HEK293 (cell line): ENCODE measurements at regions not wholly inside any gene's neighbourhood (a gene's known extent, or its start where the extent isn't known, plus 50 kb on each side); places are given as distances from the start of the nearest gene placed in this dataset.

Experiments used
- CTCF ChIA-PET: fragments of 350-600 bp; formaldehyde crosslinking; extraction: SDS; loops from one replicate; lab custom pipeline; 2021; ENCODE audit warnings: antibody characterized with exemption; lab: Yijun Ruan, JAX
- POLR2A ChIA-PET: fragments of 300-600 bp; formaldehyde crosslinking; extraction: SDS; loops from one replicate; lab custom pipeline; 2020; ENCODE audit warnings: antibody characterized with exemption, inconsistent platforms; lab: Yijun Ruan, JAX
- H3K27ac ChIP-seq: fragments of 200-500 bp; sonication (Bioruptor generic); 2 replicates; pipeline ENCODE4 v1.5.1; 2014; ENCODE audit warnings: low read depth, low read length, control low read depth, inconsistent platforms; ENCODE audit errors: extremely low read depth
- H3K36me3 ChIP-seq, 2 experiments: fragments of 200-500 bp in 1 of 2; sonication (Bioruptor generic) in 1 of 2; 1 replicate in 1 of 2; 2 replicates in 1 of 2; pipeline ENCODE4 v1.5.1; 2014 to 2017; ENCODE audit warnings: inconsistent platforms in 2 of 2, low read length in 2 of 2; ENCODE audit not compliant: control insufficient read depth in 2 of 2, insufficient read depth in 1 of 2
- H3K4me1 ChIP-seq: fragments of 200-500 bp; sonication (Bioruptor generic); 2 replicates; pipeline ENCODE4 v1.5.1; 2014; ENCODE audit warnings: mild to moderate bottlenecking, low read length, inconsistent platforms; ENCODE audit not compliant: control insufficient read depth, insufficient read depth
- H3K4me3 ChIP-seq: 2 replicates; pipeline ENCODE4 v1.5.1; 2011; ENCODE audit warnings: low read depth, mild to moderate bottlenecking, control low read depth, low read length, moderate library complexity
- H3K9me3 ChIP-seq: fragments of 200-500 bp; sonication (Bioruptor generic); 2 replicates; pipeline ENCODE4 v1.5.1; 2014; ENCODE audit warnings: low read depth, low read length, inconsistent platforms; ENCODE audit not compliant: control insufficient read depth, insufficient read depth
- FEZF1 ChIP-seq: fragments of 450-650 bp; formaldehyde crosslinking; IDR thresholded peaks from 2 replicates; pipeline ENCODE4 v1.5.1; 2016; ENCODE audit warnings: missing biosample characterization, missing genetic modification characterization
- MEIS1 ChIP-seq: sonication (generic); formaldehyde crosslinking; IDR thresholded peaks from 2 replicates; pipeline ENCODE4 v1.8.1; 2022; ENCODE audit warnings: missing genetic modification reagents, mild to moderate bottlenecking, borderline replicate concordance
- PRDM10 ChIP-seq: fragments of 450-650 bp; formaldehyde crosslinking; IDR thresholded peaks from 2 replicates; pipeline ENCODE4 v1.5.1; 2016; ENCODE audit warnings: missing biosample characterization, missing genetic modification characterization
- ZIC2 ChIP-seq: fragments of 450-650 bp; formaldehyde crosslinking; IDR thresholded peaks from 2 replicates; pipeline ENCODE4 v1.5.1; 2016; ENCODE audit warnings: missing biosample characterization, missing genetic modification characterization
- ZNF133 ChIP-seq: fragments of 450-650 bp; formaldehyde crosslinking; IDR thresholded peaks from 2 replicates; pipeline ENCODE4 v1.5.1; 2016; ENCODE audit warnings: missing biosample characterization, missing genetic modification characterization
- ZNF175 ChIP-seq: fragments of 450-650 bp; formaldehyde crosslinking; IDR thresholded peaks from 2 replicates; pipeline ENCODE4 v1.5.1; 2016; ENCODE audit warnings: missing biosample characterization, missing genetic modification characterization
- ZNF19 ChIP-seq: fragments of 450-650 bp; formaldehyde crosslinking; IDR thresholded peaks from 2 replicates; pipeline ENCODE4; 2016; ENCODE audit warnings: missing biosample characterization, missing genetic modification characterization, low read depth
- ZNF362 ChIP-seq: fragments of 450-650 bp; formaldehyde crosslinking; IDR thresholded peaks from 2 replicates; pipeline ENCODE4 v1.5.1; 2016; ENCODE audit warnings: missing biosample characterization, missing genetic modification characterization
- ZNF48 ChIP-seq: fragments of 450-650 bp; formaldehyde crosslinking; IDR thresholded peaks from 2 replicates; pipeline ENCODE4 v1.5.1; 2016; ENCODE audit warnings: missing biosample characterization, missing genetic modification characterization
- ZNF513 ChIP-seq: fragments of 450-650 bp; IDR thresholded peaks from 2 replicates; pipeline ENCODE4 v1.5.1; 2018; ENCODE audit warnings: missing biosample characterization, missing genetic modification characterization
- ZNF548 ChIP-seq: fragments of 450-650 bp; formaldehyde crosslinking; IDR thresholded peaks from 2 replicates; pipeline ENCODE4 v1.5.1; 2016; ENCODE audit warnings: missing biosample characterization, missing genetic modification characterization
- ZNF596 ChIP-seq: fragments of 450-650 bp; IDR thresholded peaks from 2 replicates; pipeline ENCODE4 v1.5.0; 2018; ENCODE audit warnings: missing biosample characterization, mild to moderate bottlenecking, missing genetic modification characterization, moderate library complexity
- ZNF792 ChIP-seq: fragments of 450-650 bp; formaldehyde crosslinking; IDR thresholded peaks from 2 replicates; pipeline ENCODE4 v1.5.1; 2016; ENCODE audit warnings: missing biosample characterization, missing genetic modification characterization
- ZNF837 ChIP-seq: fragments of 450-650 bp; formaldehyde crosslinking; IDR thresholded peaks from 2 replicates; pipeline ENCODE4 v1.5.1; 2016; ENCODE audit warnings: missing biosample characterization, missing genetic modification characterization
- TF ChIP-seq, protein P1 (sequence below): fragments of 450-650 bp; formaldehyde crosslinking; IDR thresholded peaks from 2 replicates; pipeline ENCODE4 v1.5.1; 2016; ENCODE audit warnings: missing biosample characterization, missing genetic modification characterization
- TF ChIP-seq, protein P2 (sequence below): fragments of 450-650 bp; formaldehyde crosslinking; IDR thresholded peaks from 2 replicates; pipeline ENCODE4; 2016; ENCODE audit warnings: missing biosample characterization, missing genetic modification characterization

GRCh38 chr6:27761391-27761790, 150.8 kb downstream of the OR2B2 start:
- CTCF ChIA-PET: interaction anchor here (0.5 to 3.0 kb wide), 4 partner anchors 11 to 204 kb away, joined by 3 to 15 read pairs (median 3); no protein-coding TSS in a partner anchor
- no peak overlapping the region for H3K4me3 ChIP-seq
- POLR2A ChIA-PET: interaction anchor here (0.6 to 0.9 kb wide), 2 partner anchors 11 to 38 kb away, joined by 3 to 4 read pairs; no protein-coding TSS in a partner anchor

More at GRCh38 chr6:27761391-27761790, 150.8 kb downstream of the OR2B2 start:
- Histone ChIP-seq H3K27ac (no peak overlapping the region), H3K9me3 (no peaks in the 10 kb centered on the region), H3K36me3 (no peaks in the 10 kb centered on the region), H3K4me1 (no peaks in the 10 kb centered on the region)
- TF ChIP-seq ZNF175: no peak
- TF ChIP-seq MEIS1: no peak
- no peak for TF ChIP-seq ZNF596 (tag by site-specific recombination)
- TF ChIP-seq FEZF1 (tag by site-specific recombination): no peak
- TF ChIP-seq ZNF362 (tag by site-specific recombination): no peak
- TF ChIP-seq ZNF133 (tag by site-specific recombination): no peak
- TF ChIP-seq ZNF48 (tag by site-specific recombination): no peak
- TF ChIP-seq, protein P1, sequence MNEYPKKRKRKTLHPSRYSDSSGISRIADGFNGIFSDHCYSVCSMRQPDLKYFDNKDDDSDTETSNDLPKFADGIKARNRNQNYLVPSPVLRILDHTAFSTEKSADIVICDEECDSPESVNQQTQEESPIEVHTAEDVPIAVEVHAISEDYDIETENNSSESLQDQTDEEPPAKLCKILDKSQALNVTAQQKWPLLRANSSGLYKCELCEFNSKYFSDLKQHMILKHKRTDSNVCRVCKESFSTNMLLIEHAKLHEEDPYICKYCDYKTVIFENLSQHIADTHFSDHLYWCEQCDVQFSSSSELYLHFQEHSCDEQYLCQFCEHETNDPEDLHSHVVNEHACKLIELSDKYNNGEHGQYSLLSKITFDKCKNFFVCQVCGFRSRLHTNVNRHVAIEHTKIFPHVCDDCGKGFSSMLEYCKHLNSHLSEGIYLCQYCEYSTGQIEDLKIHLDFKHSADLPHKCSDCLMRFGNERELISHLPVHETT (tag by site-specific recombination): no peak
- no peak for TF ChIP-seq ZNF548 (tag by site-specific recombination)
- TF ChIP-seq ZNF19 (tag by site-specific recombination): no peak
- TF ChIP-seq, protein P2, sequence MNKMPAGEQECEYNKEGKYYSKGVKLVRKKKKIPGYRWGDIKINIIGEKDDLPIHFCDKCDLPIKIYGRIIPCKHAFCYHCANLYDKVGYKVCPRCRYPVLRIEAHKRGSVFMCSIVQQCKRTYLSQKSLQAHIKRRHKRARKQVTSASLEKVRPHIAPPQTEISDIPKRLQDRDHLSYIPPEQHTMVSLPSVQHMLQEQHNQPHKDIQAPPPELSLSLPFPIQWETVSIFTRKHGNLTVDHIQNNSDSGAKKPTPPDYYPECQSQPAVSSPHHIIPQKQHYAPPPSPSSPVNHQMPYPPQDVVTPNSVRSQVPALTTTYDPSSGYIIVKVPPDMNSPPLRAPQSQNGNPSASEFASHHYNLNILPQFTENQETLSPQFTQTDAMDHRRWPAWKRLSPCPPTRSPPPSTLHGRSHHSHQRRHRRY (tag by site-specific recombination): no peak
- no peak for TF ChIP-seq ZNF792 (tag by site-specific recombination)
- TF ChIP-seq PRDM10 (tag by site-specific recombination): no peak
- no peak for TF ChIP-seq ZIC2
- no peak for TF ChIP-seq ZNF513 (tag by site-specific recombination)
- TF ChIP-seq ZNF837 (tag by site-specific recombination): no peak
